Keratinocyte (primary cell): ENCODE measurements at regions not wholly inside any gene's neighbourhood (a gene's known extent, or its start where the extent isn't known, plus 50 kb on each side); places are given as distances from the start of the nearest gene placed in this dataset.

Source experiments
- DNase-seq: peaks from one replicate; pipeline ENCODE4 v3.0.0-alpha.2; 2011; ENCODE audit warnings: low read depth, missing footprints, low spot score
- FAIRE-seq: peaks from 2 replicates; lab custom pipeline; 2011; peaks lifted over from hg19 to GRCh38; lab: Jason Lieb, UNC
- H2AFZ ChIP-seq: 2 replicates; pipeline ENCODE4 v1.6.0; 2012; ENCODE audit warnings: low read length, control low read depth, inconsistent platforms; ENCODE audit not compliant: control insufficient read depth
- H3K27ac ChIP-seq: 2 replicates; pipeline ENCODE4 v1.5.1; 2011; ENCODE audit warnings: low read length; ENCODE audit not compliant: control insufficient read depth, insufficient read depth
- H3K27me3 ChIP-seq: 3 replicates; pipeline ENCODE4 v1.6.0; 2011; ENCODE audit warnings: low read length; ENCODE audit not compliant: control insufficient read depth, insufficient read depth; ENCODE audit errors: extremely low read depth
- H3K36me3 ChIP-seq, 2 experiments: 2 replicates in 1 of 2; 3 replicates in 1 of 2; pipeline ENCODE4 v1.5.1; 2011; ENCODE audit warnings: low read length in 2 of 2, mild to moderate bottlenecking in 1 of 2; ENCODE audit not compliant: control insufficient read depth in 2 of 2, insufficient read depth in 2 of 2; ENCODE audit errors: extremely low read depth in 1 of 2
- H3K4me1 ChIP-seq: 3 replicates; pipeline ENCODE4 v1.5.1; 2011; ENCODE audit warnings: low read length; ENCODE audit not compliant: control insufficient read depth, insufficient read depth; ENCODE audit errors: extremely low read depth
- H3K4me2 ChIP-seq: 3 replicates; pipeline ENCODE4 v1.6.0; 2011; ENCODE audit warnings: low read depth, low read length; ENCODE audit not compliant: control insufficient read depth, insufficient read depth; ENCODE audit errors: extremely low read depth
- H3K4me3 ChIP-seq, 3 experiments: fragments of 200-600 bp in 1 of 3; sonication (generic) in 1 of 3; 2 replicates in 2 of 3; 3 replicates in 1 of 3; pipeline ENCODE4 v1.5.1; 2011 to 2016; ENCODE audit warnings: low read length in 3 of 3, mild to moderate bottlenecking in 3 of 3, control low read depth in 2 of 3, inconsistent platforms in 1 of 3, low read depth in 1 of 3, mixed read lengths in 1 of 3, mixed run types in 1 of 3, moderate library complexity in 1 of 3; ENCODE audit not compliant: control insufficient read depth in 2 of 3, insufficient read depth in 2 of 3; ENCODE audit errors: extremely low read depth in 1 of 3
- H3K79me2 ChIP-seq: 2 replicates; pipeline ENCODE4 v1.6.0; 2012; ENCODE audit warnings: low read length; ENCODE audit not compliant: control insufficient read depth, insufficient read depth
- H3K9ac ChIP-seq: 3 replicates; pipeline ENCODE4 v1.6.0; 2011; ENCODE audit warnings: low read length; ENCODE audit not compliant: control insufficient read depth, insufficient read depth; ENCODE audit errors: extremely low read depth
- H3K9me1 ChIP-seq: 3 replicates; pipeline ENCODE4 v1.6.0; 2011; ENCODE audit warnings: low read length; ENCODE audit not compliant: control insufficient read depth, insufficient read depth; ENCODE audit errors: extremely low read depth
- H3K9me3 ChIP-seq: 2 replicates; pipeline ENCODE4 v1.5.1; 2012; ENCODE audit warnings: low read depth, low read length; ENCODE audit not compliant: control insufficient read depth
- H4K20me1 ChIP-seq: 3 replicates; pipeline ENCODE4 v1.6.0; 2011; ENCODE audit warnings: low read length; ENCODE audit not compliant: control insufficient read depth, insufficient read depth; ENCODE audit errors: extremely low read depth
- CTCF ChIP-seq, 3 experiments: IDR thresholded peaks in 1 of 3; conservative IDR thresholded peaks in 1 of 3; optimal IDR thresholded peaks in 1 of 3; 2 replicates in 2 of 3; 3 replicates in 1 of 3; pipeline versions ENCODE3 to v1.5.1; 2011; ENCODE audit warnings: low read length in 3 of 3, mild to moderate bottlenecking in 3 of 3, moderate library complexity in 2 of 3, control low read depth in 1 of 3, inconsistent platforms in 1 of 3; ENCODE audit not compliant: insufficient read depth in 2 of 3; ENCODE audit errors: extremely low read depth in 1 of 3
- EZH2 ChIP-seq: IDR thresholded peaks from one replicate; pipeline ENCODE4 v1.6.1; 2012; ENCODE audit warnings: inconsistent platforms, mild to moderate bottlenecking, low read length, moderate library complexity
- dilution Hi-C: fragments of 300-500 bp; cut with MboI; formaldehyde crosslinking; loops from one replicate; pipeline ENCODE4 v1.7.0; 2020; ENCODE audit warnings: low sequenced_read_pairs; ENCODE audit not compliant: extremely low pct_ligation_motif_present

GRCh38 chr6:68252632-68253031, 382.4 kb upstream of the ADGRB3 start:
- FAIRE-seq (no peak), DNase-seq (no peak)
- Histone ChIP-seq H3K4me2 (no peak overlapping the region), H3K9me3 (no peaks in the 10 kb centered on the region), H3K9ac (no peak overlapping the region), H3K4me1 (no peaks in the 10 kb centered on the region), H3K79me2 (no peaks in the 10 kb centered on the region), H3K27me3 (no peaks in the 10 kb centered on the region), H2AFZ (no peak overlapping the region), H4K20me1 (no peaks in the 10 kb centered on the region), H3K36me3 (no peaks in the 10 kb centered on the region), H3K27ac (no peak overlapping the region), H3K9me1 (no peaks in the 10 kb centered on the region), H3K4me3 (no peak overlapping the region)
- TF ChIP-seq EZH2 = no peak
- no peak for TF ChIP-seq CTCF (optimal IDR thresholded peaks at IDR 0.05 in 1 of 3, IDR thresholded peaks at IDR 0.05 in 1 of 3, conservative IDR thresholded peaks at IDR 0.05 in 1 of 3; ENCODE audit: extremely low read depth in 1 of 3, insufficient read depth in 2 of 3, low read length in 3 of 3)
- dilution Hi-C loops = no loop called here

GRCh38 chr6:68247782-68248181, 387.3 kb upstream of the ADGRB3 start:
- H3K9me3 ChIP-seq = no peaks in the 10 kb centered on the region
- H3K27me3 ChIP-seq = no peaks in the 10 kb centered on the region
- no peak for FAIRE-seq
- H3K9me1 ChIP-seq = no peaks in the 10 kb centered on the region
- no peaks in the 10 kb centered on the region for H3K36me3 ChIP-seq
- no peak overlapping the region for H3K9ac ChIP-seq
- H3K27ac ChIP-seq = no peak overlapping the region
- dilution Hi-C loops = no loop called here
- no peak for TF ChIP-seq CTCF (optimal IDR thresholded peaks at IDR 0.05 in 1 of 3, IDR thresholded peaks at IDR 0.05 in 1 of 3, conservative IDR thresholded peaks at IDR 0.05 in 1 of 3; ENCODE audit: extremely low read depth in 1 of 3, insufficient read depth in 2 of 3, low read length in 3 of 3)
- TF ChIP-seq EZH2 = no peak
- no peaks in the 10 kb centered on the region for H4K20me1 ChIP-seq
- H3K4me3 ChIP-seq = no peak overlapping the region
- no peak overlapping the region for H2AFZ ChIP-seq
- H3K79me2 ChIP-seq = no peaks in the 10 kb centered on the region
- no peak overlapping the region for H3K4me2 ChIP-seq
- no peak for DNase-seq
- no peaks in the 10 kb centered on the region for H3K4me1 ChIP-seq
